ENCODE measurements at regions not wholly inside any gene's neighbourhood (a gene's known extent, or its start where the extent isn't known, plus 50 kb on each side); places are given as distances from the start of the nearest gene placed in this dataset.

- Histone ChIP-seq H3K27ac (no peak overlapping the region), H3K4me3 (no peak overlapping the region), H3K9me3 (no peaks in the 10 kb centered on the region), H3K4me1 (no peaks in the 10 kb centered on the region), H3K27me3 (no peaks in the 10 kb centered on the region), H3K36me3 (no peaks in the 10 kb centered on the region)
- DNase-seq (ENCODE audit: low spot score in 2 of 2): no peak
- WGBS: 80% methylated on average over 1 of the region's 1 CpG
- no peak for TF ChIP-seq EP300 (IDR thresholded peaks at IDR 0.05)
- no peak for TF ChIP-seq CTCF (IDR thresholded peaks at IDR 0.05)
- TF ChIP-seq POLR2AphosphoS5 (IDR thresholded peaks at IDR 0.05): no peak
- no peak for TF ChIP-seq POLR2A (IDR thresholded peaks at IDR 0.05)
Measured at GRCh38 chr13:63625869-63626268, 2210.2 kb upstream of the PCDH20 start.

GRCh38 chr13:63614874-63615612 is 2199.4 kb upstream of the PCDH20 start:
- Histone ChIP-seq H3K4me1 (no peaks in the 10 kb centered on the region), H3K27me3 (no peaks in the 10 kb centered on the region), H3K36me3 (no peaks in the 10 kb centered on the region), H3K27ac (no peak overlapping the region), H3K9me3 (no peaks in the 10 kb centered on the region), H3K4me3 (no peak overlapping the region)
- no peak for DNase-seq (ENCODE audit: low spot score in 2 of 2)
- 67% methylated on average over 5 of the region's 5 CpGs for WGBS
- TF ChIP-seq POLR2A (IDR thresholded peaks at IDR 0.05) (no peak), EP300 (IDR thresholded peaks at IDR 0.05) (no peak), CTCF (IDR thresholded peaks at IDR 0.05) (no peak), POLR2AphosphoS5 (IDR thresholded peaks at IDR 0.05) (no peak)

- Histone ChIP-seq H3K36me3 (no peaks in the 10 kb centered on the region), H3K4me1 (no peaks in the 10 kb centered on the region), H3K4me3 (no peak overlapping the region), H3K9me3 (peaks cover 13% of the 10 kb centered on the region), H3K27me3 (no peaks in the 10 kb centered on the region), H3K27ac (no peak overlapping the region)
- TF ChIP-seq POLR2AphosphoS5 (IDR thresholded peaks at IDR 0.05): no peak
- TF ChIP-seq EP300 (IDR thresholded peaks at IDR 0.05): no peak
- TF ChIP-seq CTCF (IDR thresholded peaks at IDR 0.05): no peak
- TF ChIP-seq POLR2A (IDR thresholded peaks at IDR 0.05): no peak
- WGBS: 91% methylated on average over 1 of the region's 1 CpG
- no peak for DNase-seq (ENCODE audit: low spot score in 2 of 2)
Measured at GRCh38 chr13:63607153-63607552, 2191.5 kb upstream of the PCDH20 start.

- Histone ChIP-seq H3K4me3 (no peak overlapping the region), H3K4me1 (no peaks in the 10 kb centered on the region), H3K27me3 (no peaks in the 10 kb centered on the region), H3K27ac (no peak overlapping the region), H3K9me3 (peaks cover 13% of the 10 kb centered on the region), H3K36me3 (no peaks in the 10 kb centered on the region)
- DNase-seq (ENCODE audit: low spot score in 2 of 2): no peak
- TF ChIP-seq CTCF (IDR thresholded peaks at IDR 0.05) (no peak), POLR2AphosphoS5 (IDR thresholded peaks at IDR 0.05) (no peak), POLR2A (IDR thresholded peaks at IDR 0.05) (no peak), EP300 (IDR thresholded peaks at IDR 0.05) (no peak)
Measured at GRCh38 chr13:63605962-63606361, 2190.3 kb upstream of the PCDH20 start.

GRCh38 chr13:63605403-63605802 is 2189.8 kb upstream of the PCDH20 start:
- TF ChIP-seq CTCF (IDR thresholded peaks at IDR 0.05): no peak
- TF ChIP-seq EP300 (IDR thresholded peaks at IDR 0.05): no peak
- TF ChIP-seq POLR2A (IDR thresholded peaks at IDR 0.05): no peak
- DNase-seq (ENCODE audit: low spot score in 2 of 2): no peak
- 97% methylated on average over 2 of the region's 2 CpGs for WGBS
- Histone ChIP-seq H3K9me3 (peaks cover 13% of the 10 kb centered on the region), H3K4me3 (no peak overlapping the region), H3K27me3 (no peaks in the 10 kb centered on the region), H3K27ac (no peak overlapping the region), H3K4me1 (no peaks in the 10 kb centered on the region), H3K36me3 (no peaks in the 10 kb centered on the region)

All from suprapubic skin (tissue), 4 donors.